Adrenal gland (tissue), 5 donors: ENCODE measurements at regions not wholly inside any gene's neighbourhood (a gene's known extent, or its start where the extent isn't known, plus 50 kb on each side); places are given as distances from the start of the nearest gene placed in this dataset.

Source experiments
- POLR2A ChIP-seq, 2 donors: fragments of 450-650 bp; IDR thresholded peaks; one replicate each; pipeline ENCODE4 v1.6.1; 2017; ENCODE audit warnings: antibody characterized with exemption in 2 of 2, mild to moderate bottlenecking in 2 of 2, moderate library complexity in 1 of 2
- TF ChIP-seq, protein P1 (sequence below), 6 experiments: fragments of 450-650 bp in 4 of 6; fragments of 200-600 bp in 2 of 6; sonication (generic) in 1 of 6; IDR thresholded peaks; 1 replicate in 5 of 6; 2 replicates in 1 of 6; pipeline versions ENCODE4 v1.5.1 to v1.8.0; 2016 to 2021; ENCODE audit warnings: antibody characterized with exemption in 6 of 6, mild to moderate bottlenecking in 2 of 6, moderate library complexity in 1 of 6
- donor health status: DM: no; HTN: no; CAD: no.

DNA sequence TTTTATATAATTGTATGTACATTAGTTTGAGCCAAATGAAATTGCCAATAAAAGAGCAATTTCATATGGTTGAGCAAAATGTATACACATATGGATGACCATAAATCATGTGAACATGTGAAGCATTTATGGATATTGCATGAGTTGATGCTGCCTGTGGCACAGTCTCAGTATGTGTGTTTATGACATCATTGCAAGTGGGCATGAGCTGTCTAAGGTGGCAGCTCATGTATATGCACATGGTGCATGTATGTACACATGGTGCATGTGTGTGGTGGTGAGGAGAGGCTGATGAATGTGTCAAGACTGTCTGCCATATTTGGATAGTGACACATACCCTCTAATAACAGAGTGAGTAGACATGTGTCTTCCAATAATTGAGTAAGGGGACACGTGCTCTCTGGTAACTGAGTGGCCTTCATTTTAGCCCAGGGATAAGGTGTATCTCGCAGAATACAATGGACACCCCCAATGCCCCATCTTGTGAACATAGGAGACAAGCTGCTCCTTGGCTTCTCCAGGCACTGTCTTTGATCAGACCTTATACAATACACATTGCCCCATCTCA, 208.8 kb downstream of the DHX35 start:
- TF ChIP-seq, protein P1, sequence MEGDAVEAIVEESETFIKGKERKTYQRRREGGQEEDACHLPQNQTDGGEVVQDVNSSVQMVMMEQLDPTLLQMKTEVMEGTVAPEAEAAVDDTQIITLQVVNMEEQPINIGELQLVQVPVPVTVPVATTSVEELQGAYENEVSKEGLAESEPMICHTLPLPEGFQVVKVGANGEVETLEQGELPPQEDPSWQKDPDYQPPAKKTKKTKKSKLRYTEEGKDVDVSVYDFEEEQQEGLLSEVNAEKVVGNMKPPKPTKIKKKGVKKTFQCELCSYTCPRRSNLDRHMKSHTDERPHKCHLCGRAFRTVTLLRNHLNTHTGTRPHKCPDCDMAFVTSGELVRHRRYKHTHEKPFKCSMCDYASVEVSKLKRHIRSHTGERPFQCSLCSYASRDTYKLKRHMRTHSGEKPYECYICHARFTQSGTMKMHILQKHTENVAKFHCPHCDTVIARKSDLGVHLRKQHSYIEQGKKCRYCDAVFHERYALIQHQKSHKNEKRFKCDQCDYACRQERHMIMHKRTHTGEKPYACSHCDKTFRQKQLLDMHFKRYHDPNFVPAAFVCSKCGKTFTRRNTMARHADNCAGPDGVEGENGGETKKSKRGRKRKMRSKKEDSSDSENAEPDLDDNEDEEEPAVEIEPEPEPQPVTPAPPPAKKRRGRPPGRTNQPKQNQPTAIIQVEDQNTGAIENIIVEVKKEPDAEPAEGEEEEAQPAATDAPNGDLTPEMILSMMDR (IDR thresholded peaks at IDR 0.05): no peak
- no peak for TF ChIP-seq POLR2A (IDR thresholded peaks at IDR 0.05)
